GM12865 (cell line): ENCODE measurements at regions not wholly inside any gene's neighbourhood (a gene's known extent, or its start where the extent isn't known, plus 50 kb on each side); places are given as distances from the start of the nearest gene placed in this dataset.

Experiments used
- DNase-seq: peaks from one replicate; pipeline ENCODE4 v3.0.0; 2010; ENCODE audit warnings: low read depth
- H3K4me3 ChIP-seq: 2 replicates; pipeline ENCODE4 v1.5.1; 2011; ENCODE audit warnings: mild to moderate bottlenecking, low read depth, low read length, control low read depth
- TF ChIP-seq, protein P1 (sequence below): IDR thresholded peaks from 2 replicates; pipeline ENCODE4 v1.5.1; 2011; ENCODE audit warnings: low read length, control low read depth, low read depth, inconsistent platforms; ENCODE audit not compliant: insufficient read depth; ENCODE audit errors: missing control alignments

- DNase-seq, result no peak
- TF ChIP-seq, protein P1, sequence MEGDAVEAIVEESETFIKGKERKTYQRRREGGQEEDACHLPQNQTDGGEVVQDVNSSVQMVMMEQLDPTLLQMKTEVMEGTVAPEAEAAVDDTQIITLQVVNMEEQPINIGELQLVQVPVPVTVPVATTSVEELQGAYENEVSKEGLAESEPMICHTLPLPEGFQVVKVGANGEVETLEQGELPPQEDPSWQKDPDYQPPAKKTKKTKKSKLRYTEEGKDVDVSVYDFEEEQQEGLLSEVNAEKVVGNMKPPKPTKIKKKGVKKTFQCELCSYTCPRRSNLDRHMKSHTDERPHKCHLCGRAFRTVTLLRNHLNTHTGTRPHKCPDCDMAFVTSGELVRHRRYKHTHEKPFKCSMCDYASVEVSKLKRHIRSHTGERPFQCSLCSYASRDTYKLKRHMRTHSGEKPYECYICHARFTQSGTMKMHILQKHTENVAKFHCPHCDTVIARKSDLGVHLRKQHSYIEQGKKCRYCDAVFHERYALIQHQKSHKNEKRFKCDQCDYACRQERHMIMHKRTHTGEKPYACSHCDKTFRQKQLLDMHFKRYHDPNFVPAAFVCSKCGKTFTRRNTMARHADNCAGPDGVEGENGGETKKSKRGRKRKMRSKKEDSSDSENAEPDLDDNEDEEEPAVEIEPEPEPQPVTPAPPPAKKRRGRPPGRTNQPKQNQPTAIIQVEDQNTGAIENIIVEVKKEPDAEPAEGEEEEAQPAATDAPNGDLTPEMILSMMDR, result no peak
- H3K4me3 ChIP-seq, result no peak overlapping the region
Measured at GRCh38 chr14:97888331-97888730, 1091.1 kb downstream of the VRK1 start.

DNA sequence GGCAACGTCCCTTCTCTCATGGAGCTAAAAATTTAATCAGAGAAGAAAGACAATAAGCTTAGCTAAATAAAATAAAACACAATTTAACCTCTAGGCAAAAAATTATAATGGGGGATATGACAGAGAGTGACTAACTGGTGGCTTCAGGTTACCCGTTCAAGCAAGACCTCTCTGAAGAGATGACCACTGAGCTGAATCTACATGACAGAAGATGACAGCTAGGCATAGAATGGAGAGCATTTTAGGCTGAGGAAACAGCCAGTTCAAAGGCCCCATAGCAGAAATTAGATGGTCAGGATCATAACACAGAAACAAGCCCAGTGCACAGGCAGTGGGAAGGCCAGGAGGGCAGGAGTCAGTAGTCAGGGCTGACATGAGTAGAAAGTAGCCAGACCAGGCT, 1094.3 kb downstream of the VRK1 start:
- TF ChIP-seq, protein P1, result no peak
- no peak overlapping the region for H3K4me3 ChIP-seq
- DNase-seq, result no peak

GRCh38 chr14:97894552-97894951, 1097.4 kb downstream of the VRK1 start:
- no peak overlapping the region for H3K4me3 ChIP-seq
- TF ChIP-seq, protein P1, result no peak
- DNase-seq, result no peak

DNA sequence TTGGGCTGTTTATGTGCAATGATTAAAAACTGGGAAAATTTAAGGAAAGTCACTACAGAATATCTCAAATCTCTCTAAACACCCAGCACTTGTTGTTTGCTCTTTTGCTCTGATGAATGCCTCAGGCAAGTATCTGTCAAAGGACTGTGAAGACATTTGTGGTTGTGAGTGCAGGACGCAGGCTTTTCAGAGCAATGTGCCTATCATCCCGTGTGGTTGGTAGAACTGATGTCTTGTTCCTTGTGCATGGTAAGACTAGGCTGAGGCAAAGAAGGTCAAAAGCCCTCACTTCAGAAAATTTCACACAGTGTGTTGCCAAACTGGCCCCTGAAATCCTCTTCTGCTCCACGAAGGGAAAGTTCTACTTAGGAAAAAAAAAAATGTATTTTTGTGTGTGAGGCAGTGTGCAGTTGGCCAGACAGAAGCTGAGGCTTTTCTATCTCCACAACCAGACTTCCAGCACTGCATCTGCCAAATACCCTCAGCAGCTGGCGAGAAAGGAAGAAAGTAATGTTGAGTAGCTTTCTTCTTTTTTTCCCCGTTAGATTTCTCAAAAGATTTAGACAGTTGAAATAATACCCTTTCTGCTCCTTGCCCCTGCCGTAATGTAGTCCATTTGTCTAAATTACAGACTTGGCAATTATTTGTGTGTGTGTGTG, 1103.1 kb downstream of the VRK1 start:
- TF ChIP-seq, protein P1, result no peak
- no peak overlapping the region for H3K4me3 ChIP-seq
- no peak for DNase-seq

DNA sequence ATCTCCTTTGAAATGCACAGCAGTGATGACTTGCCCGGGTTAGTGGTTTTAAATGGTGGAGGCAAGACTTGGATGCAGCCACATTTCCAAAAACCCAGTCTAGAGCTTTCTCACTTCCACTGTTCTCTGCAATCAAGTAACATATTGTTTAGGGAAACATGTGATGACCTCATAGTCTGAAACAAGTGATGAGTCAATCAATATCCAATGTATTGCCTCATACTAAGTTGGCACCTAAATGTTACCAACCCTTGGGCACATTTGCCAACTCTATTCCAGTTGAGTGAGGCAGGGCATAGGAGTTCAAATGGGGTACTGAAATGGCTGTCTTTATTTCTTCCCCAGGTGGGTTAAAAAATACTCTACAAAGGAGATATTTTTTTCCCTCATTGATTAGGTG, 1105.4 kb downstream of the VRK1 start:
- TF ChIP-seq, protein P1, result no peak
- no peak for DNase-seq
- H3K4me3 ChIP-seq, result no peak overlapping the region

- H3K4me3 ChIP-seq, result no peak overlapping the region
- TF ChIP-seq, protein P1, result no peak
- DNase-seq, result no peak
Measured at GRCh38 chr14:97903821-97904220, 1106.6 kb downstream of the VRK1 start.

DNA sequence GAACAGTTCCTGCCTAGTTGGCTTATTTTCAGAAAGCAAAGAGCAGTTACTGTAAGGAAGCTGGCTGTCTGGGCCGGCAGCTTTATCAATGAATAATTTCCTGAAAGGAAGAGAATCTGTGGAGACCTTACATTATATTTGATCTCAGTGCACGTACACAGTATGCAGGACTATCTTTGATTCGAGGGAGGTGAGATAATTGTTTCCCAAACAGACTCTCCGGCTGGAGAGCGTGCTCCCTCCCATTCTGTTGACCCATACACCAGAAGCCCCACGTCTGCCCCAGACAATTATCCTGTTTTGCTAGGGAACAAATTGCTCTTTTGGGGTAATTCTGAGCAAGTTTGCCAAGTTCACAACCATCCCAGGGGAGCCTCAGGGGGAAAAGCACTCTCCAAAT, 1115.0 kb downstream of the VRK1 start:
- no peak for DNase-seq
- TF ChIP-seq, protein P1, result no peak
- no peak overlapping the region for H3K4me3 ChIP-seq
